Skeletal muscle cell (primary cell): ENCODE measurements at regions not wholly inside any gene's neighbourhood (a gene's known extent, or its start where the extent isn't known, plus 50 kb on each side); places are given as distances from the start of the nearest gene placed in this dataset.
"Not testable (repeated sequence)": the region's sequence is repeated elsewhere in the genome, so short reads cannot be mapped to it uniquely, and the experiment has no call there.

Experiments used
- DNase-seq: peaks from one replicate; pipeline ENCODE4 v3.0.0-alpha.2; 2010; ENCODE audit warnings: low read depth
- H3K4me3 ChIP-seq: 2 replicates; pipeline ENCODE4 v1.5.1; 2011; ENCODE audit warnings: low read depth, mild to moderate bottlenecking, control low read depth, low read length, moderate library complexity

- H3K4me3 ChIP-seq: no peak overlapping the region
- DNase-seq: no peak
Observed at GRCh38 chr6:998551-998950, 305.6 kb upstream of the EXOC2 start.

GRCh38 chr6:996271-996852 is 303.4 kb upstream of the EXOC2 start:
- DNase-seq: no peak
- H3K4me3 ChIP-seq: no peak overlapping the region

DNA sequence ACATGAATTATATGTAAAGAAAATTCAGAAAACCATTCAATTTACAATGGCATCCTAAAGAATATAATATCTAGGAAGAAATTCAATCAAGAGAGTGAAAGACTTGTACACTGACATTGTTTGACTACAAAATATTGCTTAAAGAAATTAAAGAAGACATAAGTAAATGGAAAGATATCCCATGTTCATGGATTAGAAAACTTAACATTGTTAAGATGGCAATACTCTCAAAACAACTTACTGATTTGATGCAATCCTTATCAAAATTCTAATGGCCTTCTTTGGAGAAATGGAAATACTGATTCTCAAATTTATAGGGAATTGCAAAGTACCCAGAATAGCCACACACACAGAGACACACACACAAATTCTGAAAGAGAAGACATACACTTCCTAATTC is 298.3 kb upstream of the EXOC2 start:
- H3K4me3 ChIP-seq: no peak overlapping the region
- DNase-seq: no peak

DNA sequence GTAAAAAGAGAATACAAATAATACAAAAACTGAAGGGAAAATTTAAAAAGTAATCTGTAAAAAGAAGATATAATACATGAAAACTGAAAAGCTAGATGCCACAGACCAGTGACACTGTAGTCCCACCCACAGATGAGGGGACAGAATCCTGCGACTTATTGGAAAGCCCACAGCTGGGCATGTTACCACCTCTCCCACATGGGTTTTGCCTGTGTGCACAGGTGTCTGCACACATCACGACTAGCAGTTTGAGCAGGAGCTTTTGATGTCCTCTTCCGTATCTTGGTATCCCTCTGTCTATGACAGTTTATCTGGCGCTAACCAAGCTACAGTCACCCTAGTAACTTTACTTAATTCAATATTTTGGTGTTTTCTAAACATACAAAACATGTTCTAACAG is 291.1 kb upstream of the EXOC2 start:
- no peak overlapping the region for H3K4me3 ChIP-seq
- DNase-seq: no peak

GRCh38 chr6:978937-979685 is 286.2 kb upstream of the EXOC2 start:
- no peak overlapping the region for H3K4me3 ChIP-seq
- DNase-seq: no peak

DNA sequence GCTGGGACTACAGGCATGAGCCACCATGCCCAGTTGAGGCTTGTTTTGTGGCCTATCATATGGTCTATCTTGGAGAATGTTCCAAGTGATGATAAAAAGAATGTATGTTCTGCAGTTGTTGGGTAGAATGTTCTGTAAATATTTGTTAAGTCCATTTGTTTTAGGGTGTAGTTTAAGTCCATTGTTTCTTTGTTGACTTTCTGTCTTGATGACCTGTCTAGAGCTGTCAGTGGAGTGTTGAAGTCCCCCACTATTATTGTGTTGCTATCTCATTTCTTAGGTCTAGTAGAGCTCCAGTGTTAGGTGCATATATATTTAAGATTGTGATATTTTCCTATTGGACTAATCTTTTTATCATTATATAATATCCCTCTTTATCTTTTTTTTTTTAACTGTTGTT is 284.3 kb upstream of the EXOC2 start:
- H3K4me3 ChIP-seq: not testable (repeated sequence)

GRCh38 chr6:971981-972640 is 279.2 kb upstream of the EXOC2 start:
- DNase-seq: no peak
- no peak overlapping the region for H3K4me3 ChIP-seq

More for the DNA sequence above, 284.3 kb upstream of the EXOC2 start:
- DNase-seq: not testable (repeated sequence)

- DNase-seq: no peak
- H3K4me3 ChIP-seq: no peak overlapping the region
Observed at GRCh38 chr6:968791-969190, 275.9 kb upstream of the EXOC2 start.

DNA sequence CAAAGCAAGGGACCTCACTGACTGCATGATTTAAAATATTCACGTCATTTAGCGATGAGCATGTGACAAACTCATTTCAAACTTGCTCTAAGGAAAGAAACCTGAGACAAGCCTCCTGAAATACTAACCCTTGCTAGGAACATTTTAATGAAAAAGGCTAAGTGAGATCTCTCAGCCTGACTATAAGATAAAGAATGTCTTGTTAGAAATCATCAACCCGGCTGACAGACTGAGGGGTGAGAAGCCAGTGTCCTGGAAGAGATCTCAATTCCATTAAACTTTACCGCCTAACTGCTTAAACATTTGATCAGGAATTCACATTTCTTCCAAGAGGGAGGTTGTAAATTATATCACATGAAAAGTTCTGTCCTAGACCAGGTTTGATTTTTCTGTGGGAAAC is 274.8 kb upstream of the EXOC2 start:
- no peak overlapping the region for H3K4me3 ChIP-seq
- no peak for DNase-seq

GRCh38 chr6:965343-965742 is 272.4 kb upstream of the EXOC2 start:
- no peak for DNase-seq
- H3K4me3 ChIP-seq: no peak overlapping the region

- no peak for DNase-seq
- no peak overlapping the region for H3K4me3 ChIP-seq
Observed at GRCh38 chr6:963456-963855, 270.5 kb upstream of the EXOC2 start.

GRCh38 chr6:961407-961960 is 268.5 kb upstream of the EXOC2 start:
- H3K4me3 ChIP-seq: no peak overlapping the region

DNA sequence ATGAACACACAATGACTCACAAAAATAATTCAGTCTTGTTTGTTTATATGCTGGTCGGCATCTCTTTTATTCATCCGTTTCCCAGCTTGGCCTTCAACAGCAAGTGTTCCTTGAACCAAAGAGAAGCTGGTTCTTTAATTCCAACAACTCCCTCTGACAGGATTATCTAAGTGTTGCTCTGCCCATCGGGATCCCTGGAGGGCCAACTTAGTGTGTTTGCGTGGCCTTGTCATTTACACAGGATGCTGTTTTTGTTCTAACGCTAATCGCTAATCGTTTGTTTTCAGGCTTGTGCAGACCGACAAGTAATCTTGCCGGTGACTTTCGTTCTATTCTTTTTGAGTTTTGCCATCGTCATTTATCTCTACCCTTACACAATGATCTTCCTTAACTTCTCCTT is 267.4 kb upstream of the EXOC2 start:
- DNase-seq: no peak
- no peak overlapping the region for H3K4me3 ChIP-seq

More at GRCh38 chr6:961407-961960, 268.5 kb upstream of the EXOC2 start:
- DNase-seq: no peak

GRCh38 chr6:958488-958887 is 265.5 kb upstream of the EXOC2 start:
- peak; percentile 38 for DNase-seq
- H3K4me3 ChIP-seq: no peak overlapping the region

- H3K4me3 ChIP-seq: no peak overlapping the region
Observed at GRCh38 chr6:951399-952181, 258.7 kb upstream of the EXOC2 start.

DNA sequence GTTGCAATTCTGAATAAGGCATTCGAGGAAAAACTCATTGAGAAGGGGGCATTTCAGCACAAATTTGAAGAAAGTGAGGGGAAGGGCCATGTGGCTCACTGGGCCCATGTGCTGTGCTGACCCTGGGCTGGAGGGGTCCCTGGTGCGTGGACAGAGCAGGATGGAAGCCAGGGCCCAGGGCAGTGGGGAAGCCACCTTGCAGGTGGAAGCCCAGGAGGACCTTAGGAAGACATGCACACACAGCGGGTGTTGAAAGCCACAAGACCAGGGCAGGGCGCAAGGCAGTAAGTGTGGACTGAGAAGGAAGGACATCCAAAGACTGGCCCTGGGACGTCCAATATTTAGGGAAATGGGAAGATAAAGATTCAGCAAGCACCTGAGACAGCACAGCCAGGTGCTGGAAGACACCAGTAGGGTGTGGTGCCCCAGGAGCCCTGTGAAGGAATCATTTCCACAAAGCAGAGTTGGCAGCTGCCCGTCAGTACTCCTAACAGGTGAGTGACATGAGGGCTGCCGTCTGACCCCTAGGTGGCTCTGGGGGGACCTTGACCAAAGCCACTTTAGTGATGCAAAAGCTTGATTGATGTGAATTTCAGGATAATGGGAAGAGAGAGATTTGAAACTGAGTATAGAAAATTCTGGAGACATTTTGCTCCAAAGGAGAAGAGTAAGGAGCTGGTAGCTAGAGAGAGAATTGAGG is 254.4 kb upstream of the EXOC2 start:
- no peak for DNase-seq
- H3K4me3 ChIP-seq: no peak overlapping the region

More at GRCh38 chr6:951399-952181, 258.7 kb upstream of the EXOC2 start:
- no peak for DNase-seq

DNA sequence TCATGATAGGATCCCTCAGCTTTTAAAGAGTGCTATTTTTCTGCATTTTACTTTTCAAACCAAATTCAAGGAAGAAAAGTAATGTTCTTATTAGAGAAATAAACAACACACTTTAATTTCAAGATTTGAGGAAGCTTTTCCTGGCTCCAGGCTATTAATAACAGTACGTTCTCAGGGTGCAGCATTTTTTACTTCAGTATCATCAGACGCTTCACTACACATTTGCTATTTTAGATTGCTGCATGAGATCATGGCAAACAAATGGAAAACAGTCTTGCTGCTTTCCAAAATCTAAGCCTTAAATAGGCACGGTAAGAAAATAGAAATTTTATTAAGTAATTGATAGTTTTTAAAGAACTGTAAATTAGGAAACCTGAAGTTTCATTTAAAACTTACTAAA is 253.6 kb upstream of the EXOC2 start:
- no peak overlapping the region for H3K4me3 ChIP-seq
- no peak for DNase-seq

GRCh38 chr6:939526-940252 is 246.8 kb upstream of the EXOC2 start:
- DNase-seq: no peak

GRCh38 chr6:938916-939315 is 246.0 kb upstream of the EXOC2 start:
- no peak overlapping the region for H3K4me3 ChIP-seq
- DNase-seq: no peak

More at GRCh38 chr6:939526-940252, 246.8 kb upstream of the EXOC2 start:
- H3K4me3 ChIP-seq: no peak overlapping the region
